GM18873 (cell line): ENCODE measurements at regions not wholly inside any gene's neighbourhood (a gene's known extent, or its start where the extent isn't known, plus 50 kb on each side); places are given as distances from the start of the nearest gene placed in this dataset.

Source experiments
- ATAC-seq: cut with Tn5 transposase; IDR thresholded peaks from one replicate; pipeline ENCODE4 v1.9.1; 2021; ENCODE audit warnings: mild to moderate bottlenecking, moderate library complexity, moderate number of reproducible peaks; ENCODE audit not compliant: unreplicated experiment, low FRiP score

- ATAC-seq: no peak
Observed at GRCh38 chr22:48897645-48898370, 929.9 kb downstream of the BRD1 start.

DNA sequence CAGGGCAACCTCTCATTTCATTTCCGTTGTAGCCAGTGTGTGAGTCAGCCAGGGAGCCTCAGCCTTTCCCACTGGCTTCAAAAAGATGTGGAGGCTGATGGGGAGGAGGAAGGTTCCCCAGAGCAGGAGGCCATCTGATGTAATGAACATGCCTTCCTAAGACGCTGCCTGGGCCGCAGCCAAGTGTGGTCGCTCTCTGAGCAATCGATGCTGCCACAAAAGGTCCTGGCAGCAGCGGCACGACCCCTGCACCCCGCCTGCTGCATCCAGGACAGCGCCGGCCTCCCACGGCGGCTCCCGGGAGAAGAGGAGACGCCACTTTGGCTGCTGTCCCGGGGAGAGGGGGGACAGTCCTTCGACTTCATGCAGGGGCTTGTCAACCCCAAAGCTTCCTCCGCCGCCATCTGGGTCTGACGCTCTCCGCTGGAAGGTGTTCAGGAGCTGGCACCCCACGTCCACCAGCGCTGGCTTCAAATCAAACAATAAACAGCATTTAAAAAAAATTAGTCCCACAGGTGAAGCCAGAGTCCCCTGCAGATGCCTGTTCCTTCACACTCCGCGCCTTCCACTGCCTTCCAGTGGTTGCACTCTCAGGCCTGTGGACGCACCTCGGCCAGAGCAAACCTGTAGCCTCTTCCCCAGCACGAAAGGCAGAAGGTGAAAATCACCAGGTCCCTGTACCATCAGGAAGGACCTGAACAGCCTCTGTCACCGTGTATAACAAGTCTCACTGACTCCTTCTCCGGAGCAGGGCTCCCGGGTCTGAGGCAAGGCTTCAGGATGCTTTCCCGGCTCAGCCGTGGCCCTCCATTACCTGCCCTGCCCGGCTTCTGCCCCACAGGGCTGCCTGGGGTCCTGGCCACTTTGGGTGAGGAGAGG, 930.7 kb downstream of the BRD1 start:
- ATAC-seq: no peak

DNA sequence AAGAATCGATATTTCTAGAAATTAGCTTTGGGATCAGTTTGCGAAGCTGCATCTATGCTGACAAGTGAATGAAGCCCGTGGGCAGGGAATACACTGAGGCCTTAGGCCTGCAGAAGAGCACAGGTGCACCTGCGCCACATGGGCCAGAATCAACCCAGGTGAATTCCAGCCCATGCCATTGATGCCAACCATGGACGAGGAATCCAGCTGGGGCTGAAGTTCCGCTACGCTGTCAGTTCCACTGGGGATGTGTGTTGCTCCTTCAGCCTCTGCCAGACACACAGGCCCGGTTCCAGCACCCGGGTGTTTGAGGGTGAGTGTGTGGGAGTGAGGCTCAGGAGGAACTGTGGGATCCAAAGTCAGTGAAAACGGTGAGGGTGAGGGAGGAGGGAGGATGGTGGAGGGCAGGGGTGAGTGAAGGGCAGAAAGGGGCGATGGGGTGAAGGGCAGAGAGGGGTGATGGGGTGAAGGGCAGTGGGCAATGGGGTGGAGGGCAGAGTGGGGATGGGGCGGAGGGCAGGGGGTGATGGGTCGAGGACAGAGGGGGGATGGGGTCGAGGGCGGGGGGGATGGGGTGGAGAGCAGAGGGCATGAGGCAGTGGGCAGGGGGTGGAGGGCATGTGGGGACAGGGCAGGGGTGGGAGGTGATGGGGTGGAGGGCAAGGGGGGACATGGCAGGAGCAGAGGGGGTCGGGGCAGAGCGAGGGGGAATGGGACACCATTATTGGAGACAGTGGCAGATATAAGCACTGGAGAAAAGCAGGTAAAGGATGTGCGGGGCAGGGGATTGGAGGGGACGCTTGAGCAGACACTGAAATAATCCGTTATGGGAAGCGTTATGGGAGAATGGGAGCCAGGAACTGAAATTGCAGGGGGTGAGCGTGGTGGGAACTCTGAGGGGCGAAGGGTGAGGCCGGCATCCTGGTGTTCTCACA, 931.6 kb downstream of the BRD1 start:
- no peak for ATAC-seq

DNA sequence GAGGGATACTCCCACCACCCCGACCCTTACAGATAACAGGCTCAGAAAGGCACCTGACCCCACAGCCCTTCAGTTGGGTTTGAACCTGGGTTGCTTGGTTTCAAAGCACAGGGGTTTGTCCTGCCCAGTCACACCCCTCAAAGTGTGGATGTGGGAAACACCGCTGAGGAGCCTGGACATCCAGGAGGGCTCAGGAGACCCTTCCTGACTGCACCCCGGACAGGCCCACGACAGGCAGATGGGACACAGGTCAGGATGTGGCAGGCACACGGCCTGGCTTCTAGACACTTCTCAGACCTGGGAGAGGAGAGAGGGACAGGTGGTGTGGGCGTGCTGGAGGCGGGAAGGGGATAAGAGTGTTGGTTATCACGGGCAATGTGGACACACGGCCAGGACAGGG, 932.3 kb downstream of the BRD1 start:
- ATAC-seq: no peak

DNA sequence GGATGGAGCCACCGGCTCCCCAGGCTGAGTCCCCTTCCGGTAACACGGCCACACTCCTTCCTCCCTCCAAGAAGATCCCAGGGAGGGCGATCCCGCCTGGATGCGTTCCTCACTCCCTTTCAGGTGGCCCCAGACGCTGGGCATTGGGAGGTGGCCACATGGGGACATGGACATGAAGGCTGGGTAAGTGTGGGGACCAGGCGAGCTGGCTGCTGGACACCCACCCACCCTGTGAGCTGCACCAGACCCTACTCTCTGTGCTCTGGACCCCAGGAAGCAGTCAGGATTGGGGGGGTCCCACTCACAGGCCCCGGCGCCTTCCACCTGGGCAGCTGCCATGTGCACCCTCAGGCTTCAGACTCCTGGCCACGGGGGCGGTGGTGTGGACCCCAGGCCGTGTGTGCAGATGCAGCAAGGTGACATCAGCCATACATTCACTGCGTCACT, 932.8 kb downstream of the BRD1 start:
- no peak for ATAC-seq

DNA sequence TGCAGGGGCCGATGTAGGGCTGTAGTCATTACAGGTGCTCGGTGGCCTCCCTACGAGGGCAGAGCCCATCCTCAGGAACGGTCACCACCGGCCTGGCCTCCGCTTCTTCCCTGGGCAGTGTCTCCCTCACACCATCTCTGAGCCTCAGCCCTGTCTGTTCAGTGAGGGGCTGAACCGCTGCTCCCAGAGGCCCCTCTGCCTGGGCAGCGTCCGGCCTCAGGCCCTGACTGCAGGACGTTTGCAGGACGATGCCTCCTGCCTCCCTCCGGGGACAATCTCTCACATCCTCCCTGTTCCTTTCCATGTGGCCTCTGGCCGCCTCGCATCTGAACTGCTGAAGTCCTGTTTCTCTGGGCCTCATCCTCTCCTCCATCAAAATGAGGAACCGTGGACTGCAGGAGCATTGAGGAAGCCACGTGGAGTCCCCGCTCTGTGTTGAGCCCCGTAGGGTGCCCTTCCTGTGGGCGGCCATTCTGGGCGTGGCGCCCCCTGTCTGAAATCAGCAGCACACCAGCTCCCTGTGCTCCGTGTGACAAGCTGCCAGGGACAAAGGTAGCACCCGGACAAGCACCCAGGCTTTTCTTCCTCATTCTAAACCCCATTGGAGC, 933.5 kb downstream of the BRD1 start:
- no peak for ATAC-seq

- ATAC-seq: no peak
Observed at GRCh38 chr22:48893288-48894063, 934.2 kb downstream of the BRD1 start.

- ATAC-seq: no peak
Observed at GRCh38 chr22:48892578-48893287, 934.9 kb downstream of the BRD1 start.

GRCh38 chr22:48891688-48892577, 935.7 kb downstream of the BRD1 start:
- ATAC-seq: no peak

GRCh38 chr22:48890693-48891554, 936.7 kb downstream of the BRD1 start:
- no peak for ATAC-seq

DNA sequence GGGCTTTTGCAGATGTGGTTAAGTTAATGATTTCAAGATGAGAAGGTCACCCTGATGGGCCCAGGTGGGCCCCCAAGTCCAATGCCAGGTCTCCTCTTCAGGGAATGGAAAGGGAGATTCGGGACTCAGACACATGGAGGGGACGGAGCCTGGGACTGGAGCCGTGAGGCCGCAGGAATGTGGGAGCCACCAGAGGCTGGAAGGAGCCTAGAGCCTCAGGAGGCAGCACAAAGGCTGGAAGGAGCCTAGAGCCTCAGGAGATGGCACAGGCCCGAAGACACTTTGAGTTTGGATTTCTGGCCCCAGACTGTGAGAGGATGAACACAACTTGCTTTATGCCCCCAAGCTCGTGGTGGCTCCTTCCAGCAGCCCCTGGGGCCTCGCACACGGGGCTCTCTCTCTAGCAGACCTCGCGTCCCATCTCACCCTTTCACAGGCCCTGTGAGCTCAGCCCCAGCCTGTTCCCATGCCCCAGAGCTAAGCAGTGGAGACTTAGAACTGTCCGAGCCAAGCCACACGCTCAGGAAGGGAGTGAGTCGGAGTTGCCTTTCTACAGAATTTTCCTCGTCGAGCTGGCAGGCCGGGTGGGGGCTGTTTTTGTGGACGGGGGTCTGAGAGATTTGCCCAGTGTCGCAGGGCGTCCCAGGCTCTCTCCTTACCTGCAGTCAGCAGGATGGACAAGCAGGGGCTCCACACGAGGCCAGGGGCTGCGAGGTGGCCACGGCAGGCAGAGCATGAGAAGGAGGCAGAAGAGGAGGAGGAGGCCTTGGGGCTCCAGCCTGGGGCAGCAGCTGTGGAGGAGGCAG, 937.6 kb downstream of the BRD1 start:
- no peak for ATAC-seq

DNA sequence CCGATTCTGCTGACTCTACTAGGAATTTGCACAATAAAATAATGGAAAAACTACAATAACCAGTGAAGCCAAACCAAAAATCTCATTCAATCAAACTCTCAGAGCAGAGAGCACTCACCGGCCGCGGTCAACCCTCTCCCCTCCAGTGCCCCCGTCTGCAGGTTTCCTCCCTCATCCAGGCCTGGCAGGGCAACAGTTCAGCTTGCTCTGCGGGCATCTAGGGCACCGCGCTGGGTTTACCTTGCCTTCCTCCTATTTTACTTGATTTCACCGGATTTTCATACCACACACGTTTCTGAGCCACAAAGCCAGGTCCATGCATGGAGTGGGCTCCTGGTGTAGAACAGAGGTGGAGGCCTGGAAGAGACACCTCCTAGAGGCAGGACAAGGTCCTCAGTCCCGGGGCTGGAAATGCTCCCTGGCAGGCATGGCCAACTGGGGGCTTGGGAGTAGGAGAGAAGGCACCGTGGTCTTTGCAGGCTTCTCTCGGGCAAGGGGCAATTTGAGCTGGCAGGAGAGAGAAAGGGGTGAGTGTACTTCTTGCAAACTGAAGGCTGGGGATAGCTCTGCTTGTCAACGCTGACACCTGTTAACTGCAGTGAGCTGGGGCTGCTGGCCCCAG, 938.4 kb downstream of the BRD1 start:
- ATAC-seq: no peak

GRCh38 chr22:48888466-48889208, 939.0 kb downstream of the BRD1 start:
- ATAC-seq: no peak

- ATAC-seq: no peak
Observed at GRCh38 chr22:48887394-48888332, 940.0 kb downstream of the BRD1 start.
